ENCODE measurements at regions not wholly inside any gene's neighbourhood (a gene's known extent, or its start where the extent isn't known, plus 50 kb on each side); places are given as distances from the start of the nearest gene placed in this dataset.

- no peak for TF ChIP-seq CTCF (IDR thresholded peaks at IDR 0.05; ENCODE audit: control insufficient read depth, insufficient read depth, low read depth, low read length, missing control alignments)
- no peak for DNase-seq (ENCODE audit: low read depth)
- H3K4me3 ChIP-seq (ENCODE audit: control insufficient read depth, low read depth, low read length): no peak overlapping the region
Measured at GRCh38 chr3:178003756-178004155, 532.5 kb upstream of the KCNMB2 start.

GRCh38 chr3:178005961-178006360 lies 530.3 kb upstream of the KCNMB2 start:
- H3K4me3 ChIP-seq (ENCODE audit: control insufficient read depth, low read depth, low read length): no peak overlapping the region
- TF ChIP-seq CTCF (IDR thresholded peaks at IDR 0.05; ENCODE audit: control insufficient read depth, insufficient read depth, low read depth, low read length, missing control alignments): no peak
- no peak for DNase-seq (ENCODE audit: low read depth)

- TF ChIP-seq CTCF (IDR thresholded peaks at IDR 0.05; ENCODE audit: control insufficient read depth, insufficient read depth, low read depth, low read length, missing control alignments): no peak
- no peak for DNase-seq (ENCODE audit: low read depth)
Measured at GRCh38 chr3:178010306-178010705, 525.9 kb upstream of the KCNMB2 start.

GRCh38 chr3:178019645-178020044 lies 516.6 kb upstream of the KCNMB2 start:
- no peak overlapping the region for H3K4me3 ChIP-seq (ENCODE audit: control insufficient read depth, low read depth, low read length)
- no peak for DNase-seq (ENCODE audit: low read depth)
- no peak for TF ChIP-seq CTCF (IDR thresholded peaks at IDR 0.05; ENCODE audit: control insufficient read depth, insufficient read depth, low read depth, low read length, missing control alignments)

More at GRCh38 chr3:178010306-178010705, 525.9 kb upstream of the KCNMB2 start:
- H3K4me3 ChIP-seq (ENCODE audit: control insufficient read depth, low read depth, low read length): no peak overlapping the region

GRCh38 chr3:178022599-178022998 lies 513.6 kb upstream of the KCNMB2 start:
- TF ChIP-seq CTCF (IDR thresholded peaks at IDR 0.05; ENCODE audit: control insufficient read depth, insufficient read depth, low read depth, low read length, missing control alignments): peak; percentile 25
- DNase-seq (ENCODE audit: low read depth): peak; percentile 14
- no peak overlapping the region for H3K4me3 ChIP-seq (ENCODE audit: control insufficient read depth, low read depth, low read length)

GRCh38 chr3:178028933-178029332 lies 507.3 kb upstream of the KCNMB2 start:
- TF ChIP-seq CTCF (IDR thresholded peaks at IDR 0.05; ENCODE audit: control insufficient read depth, insufficient read depth, low read depth, low read length, missing control alignments): no peak
- DNase-seq (ENCODE audit: low read depth): no peak
- no peak overlapping the region for H3K4me3 ChIP-seq (ENCODE audit: control insufficient read depth, low read depth, low read length)
